ENCODE measurements at regions not wholly inside any gene's neighbourhood (a gene's known extent, or its start where the extent isn't known, plus 50 kb on each side); places are given as distances from the start of the nearest gene placed in this dataset.
"Not testable (repeated sequence)": the region's sequence is repeated elsewhere in the genome, so short reads cannot be mapped to it uniquely, and the experiment has no call there.

GRCh38 chr3:8176759-8177483, 324.7 kb upstream of the LMCD1 start:
- not testable (repeated sequence) for TF ChIP-seq POLR2A, CTCF (IDR thresholded peaks at IDR 0.05)

Measured in heart left ventricle (tissue), 13 donors.